ENCODE measurements at regions not wholly inside any gene's neighbourhood (a gene's known extent, or its start where the extent isn't known, plus 50 kb on each side); places are given as distances from the start of the nearest gene placed in this dataset.

DNA sequence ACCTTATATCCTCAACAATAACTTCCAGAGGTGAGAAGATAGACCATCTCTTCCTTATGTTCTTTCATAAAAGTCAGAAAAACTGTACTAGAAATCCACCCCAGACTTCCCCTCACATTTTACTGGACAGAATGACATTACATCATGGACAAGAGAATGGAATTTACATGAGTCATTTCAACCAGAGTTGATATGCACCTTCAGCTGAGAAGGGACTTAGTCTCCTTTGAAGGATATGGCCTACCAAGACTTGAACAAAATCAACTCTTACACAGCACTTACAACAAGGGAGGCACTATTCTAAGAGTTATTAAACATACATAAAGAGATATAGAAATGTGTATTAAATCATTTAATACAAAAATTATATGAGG is 380.0 kb upstream of the DPH6 start:
- TF ChIP-seq POLR2A (IDR thresholded peaks at IDR 0.05) (no peak), POLR2AphosphoS5 (IDR thresholded peaks at IDR 0.05; ENCODE audit: insufficient read depth in 1 of 2, low read depth in 1 of 2) (no peak)
- TF ChIP-seq, protein P1, sequence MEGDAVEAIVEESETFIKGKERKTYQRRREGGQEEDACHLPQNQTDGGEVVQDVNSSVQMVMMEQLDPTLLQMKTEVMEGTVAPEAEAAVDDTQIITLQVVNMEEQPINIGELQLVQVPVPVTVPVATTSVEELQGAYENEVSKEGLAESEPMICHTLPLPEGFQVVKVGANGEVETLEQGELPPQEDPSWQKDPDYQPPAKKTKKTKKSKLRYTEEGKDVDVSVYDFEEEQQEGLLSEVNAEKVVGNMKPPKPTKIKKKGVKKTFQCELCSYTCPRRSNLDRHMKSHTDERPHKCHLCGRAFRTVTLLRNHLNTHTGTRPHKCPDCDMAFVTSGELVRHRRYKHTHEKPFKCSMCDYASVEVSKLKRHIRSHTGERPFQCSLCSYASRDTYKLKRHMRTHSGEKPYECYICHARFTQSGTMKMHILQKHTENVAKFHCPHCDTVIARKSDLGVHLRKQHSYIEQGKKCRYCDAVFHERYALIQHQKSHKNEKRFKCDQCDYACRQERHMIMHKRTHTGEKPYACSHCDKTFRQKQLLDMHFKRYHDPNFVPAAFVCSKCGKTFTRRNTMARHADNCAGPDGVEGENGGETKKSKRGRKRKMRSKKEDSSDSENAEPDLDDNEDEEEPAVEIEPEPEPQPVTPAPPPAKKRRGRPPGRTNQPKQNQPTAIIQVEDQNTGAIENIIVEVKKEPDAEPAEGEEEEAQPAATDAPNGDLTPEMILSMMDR (IDR thresholded peaks at IDR 0.05), result no peak

Measured in vagina (tissue), 2 donors.